ENCODE measurements at regions not wholly inside any gene's neighbourhood (a gene's known extent, or its start where the extent isn't known, plus 50 kb on each side); places are given as distances from the start of the nearest gene placed in this dataset.
A peak's percentile ranks its signal among the peaks of the same experiment; 100 is the strongest.

DNA sequence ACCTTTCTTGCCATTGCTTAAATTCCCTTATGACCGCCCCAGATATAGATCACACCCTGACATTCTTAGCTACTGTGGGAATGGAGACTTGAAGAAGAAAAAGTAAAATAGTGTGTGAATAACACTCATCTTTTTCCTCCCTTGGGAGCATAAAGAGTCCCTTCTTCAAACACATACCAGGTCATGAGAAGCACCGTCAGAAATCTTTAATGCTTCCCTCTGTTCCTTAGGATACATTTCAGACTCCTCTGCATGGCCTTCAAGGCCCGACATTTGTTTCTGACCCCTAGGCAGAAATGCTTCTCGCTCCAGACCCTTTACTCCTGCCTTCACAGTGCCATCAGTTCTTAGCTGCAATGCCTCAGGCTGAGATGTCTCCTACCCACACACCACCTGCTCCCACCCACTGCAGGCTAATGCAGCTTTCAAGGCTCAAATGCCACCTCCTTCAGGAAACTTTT is 143.8 kb upstream of the IL12A start:
- H3K27me3 ChIP-seq (ENCODE audit: control insufficient read depth, insufficient read depth, low read length): no peaks in the 10 kb centered on the region
- no peaks in the 10 kb centered on the region for H3K9me3 ChIP-seq (ENCODE audit: control insufficient read depth, insufficient read depth, low read depth, low read length)
- H3K9ac ChIP-seq (ENCODE audit: insufficient read depth, low read length): no peak overlapping the region
- H4K20me1 ChIP-seq (ENCODE audit: control insufficient read depth, extremely low read depth, insufficient read depth, low read length): no peaks in the 10 kb centered on the region
- peak in 1 of 2 donors; percentile 84 for DNase-seq (ENCODE audit: low read depth in 2 of 2)
- TF ChIP-seq, protein P1, sequence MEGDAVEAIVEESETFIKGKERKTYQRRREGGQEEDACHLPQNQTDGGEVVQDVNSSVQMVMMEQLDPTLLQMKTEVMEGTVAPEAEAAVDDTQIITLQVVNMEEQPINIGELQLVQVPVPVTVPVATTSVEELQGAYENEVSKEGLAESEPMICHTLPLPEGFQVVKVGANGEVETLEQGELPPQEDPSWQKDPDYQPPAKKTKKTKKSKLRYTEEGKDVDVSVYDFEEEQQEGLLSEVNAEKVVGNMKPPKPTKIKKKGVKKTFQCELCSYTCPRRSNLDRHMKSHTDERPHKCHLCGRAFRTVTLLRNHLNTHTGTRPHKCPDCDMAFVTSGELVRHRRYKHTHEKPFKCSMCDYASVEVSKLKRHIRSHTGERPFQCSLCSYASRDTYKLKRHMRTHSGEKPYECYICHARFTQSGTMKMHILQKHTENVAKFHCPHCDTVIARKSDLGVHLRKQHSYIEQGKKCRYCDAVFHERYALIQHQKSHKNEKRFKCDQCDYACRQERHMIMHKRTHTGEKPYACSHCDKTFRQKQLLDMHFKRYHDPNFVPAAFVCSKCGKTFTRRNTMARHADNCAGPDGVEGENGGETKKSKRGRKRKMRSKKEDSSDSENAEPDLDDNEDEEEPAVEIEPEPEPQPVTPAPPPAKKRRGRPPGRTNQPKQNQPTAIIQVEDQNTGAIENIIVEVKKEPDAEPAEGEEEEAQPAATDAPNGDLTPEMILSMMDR (conservative IDR thresholded peaks at IDR 0.05 in 1 of 2, IDR thresholded peaks at IDR 0.05 in 1 of 2; ENCODE audit: low read depth in 1 of 2, low read length in 2 of 2): no peak
- TF ChIP-seq EZH2 (IDR thresholded peaks at IDR 0.05; ENCODE audit: low read length, missing control alignments): no peak
- no peak overlapping the region for H3K27ac ChIP-seq (ENCODE audit: insufficient read depth, low read length)
- no peak overlapping the region for H3K4me3 ChIP-seq (replicated peaks in 1 of 4; ENCODE audit: control extremely low read depth in 1 of 4, insufficient read depth in 1 of 4, low read depth in 3 of 4, low read length in 4 of 4)
- H2AFZ ChIP-seq (ENCODE audit: low read length): no peak overlapping the region
- no peak overlapping the region for H3K4me2 ChIP-seq (ENCODE audit: extremely low read depth, insufficient read depth, low read length)
- H3K79me2 ChIP-seq (ENCODE audit: control insufficient read depth, insufficient read depth, low read length): peaks cover 54% of the 10 kb centered on the region
- peaks cover 4% of the 10 kb centered on the region for H3K4me1 ChIP-seq (ENCODE audit: control insufficient read depth, extremely low read depth, insufficient read depth, low read length)
- no peaks in the 10 kb centered on the region for H3K36me3 ChIP-seq (ENCODE audit: control insufficient read depth, insufficient read depth, low read length)

DNA sequence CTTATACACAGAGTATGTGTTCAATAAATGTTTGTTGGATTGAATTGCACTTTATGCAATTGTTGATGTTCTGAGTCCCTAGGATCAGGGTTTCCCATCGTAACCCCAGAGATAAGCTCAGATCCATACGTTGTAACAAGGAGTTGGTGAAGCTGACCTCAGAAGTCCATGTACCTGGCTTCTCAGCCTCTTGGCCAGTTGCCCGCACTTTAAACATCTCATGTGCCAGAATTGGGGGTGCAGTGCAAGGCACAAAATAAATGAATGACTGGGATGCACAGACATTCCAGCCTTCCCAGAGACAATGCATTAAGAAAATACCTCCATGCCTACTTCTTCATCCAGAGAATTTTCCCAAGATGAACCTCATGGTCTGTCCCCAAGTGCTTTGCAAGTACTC is 142.9 kb upstream of the IL12A start:
- no peak overlapping the region for H3K27ac ChIP-seq (ENCODE audit: insufficient read depth, low read length)
- H3K9me3 ChIP-seq (ENCODE audit: control insufficient read depth, insufficient read depth, low read depth, low read length): no peaks in the 10 kb centered on the region

DNA sequence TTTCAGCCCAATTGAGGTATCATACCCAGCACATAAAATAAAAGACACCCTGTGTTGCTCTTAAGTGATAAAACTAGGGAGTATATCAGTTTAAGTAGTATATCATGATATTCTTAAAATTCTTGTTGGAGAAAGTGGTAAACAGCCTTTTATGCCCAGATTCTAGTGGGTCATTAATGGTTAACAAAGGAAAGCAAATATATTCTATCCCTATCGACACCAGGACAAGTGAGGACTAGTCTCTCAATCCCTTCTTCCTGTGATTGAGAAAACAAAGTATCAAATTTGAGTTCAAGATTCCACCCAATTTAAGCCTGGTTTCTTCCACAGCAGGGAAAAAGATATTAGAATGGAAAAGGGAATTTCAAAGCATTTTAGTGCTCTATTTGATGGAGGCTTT is 142.4 kb upstream of the IL12A start:
- TF ChIP-seq EZH2 (IDR thresholded peaks at IDR 0.05; ENCODE audit: low read length, missing control alignments): no peak
- TF ChIP-seq, protein P1 (conservative IDR thresholded peaks at IDR 0.05 in 1 of 2, IDR thresholded peaks at IDR 0.05 in 1 of 2; ENCODE audit: low read depth in 1 of 2, low read length in 2 of 2): no peak
- DNase-seq (ENCODE audit: low read depth in 2 of 2): no peak
- H3K27me3 ChIP-seq (ENCODE audit: control insufficient read depth, insufficient read depth, low read length): no peaks in the 10 kb centered on the region
- no peaks in the 10 kb centered on the region for H3K36me3 ChIP-seq (ENCODE audit: control insufficient read depth, insufficient read depth, low read length)
- no peak overlapping the region for H3K9ac ChIP-seq (ENCODE audit: insufficient read depth, low read length)
- peaks cover 59% of the 10 kb centered on the region for H3K79me2 ChIP-seq (ENCODE audit: control insufficient read depth, insufficient read depth, low read length)
- H3K4me1 ChIP-seq (ENCODE audit: control insufficient read depth, extremely low read depth, insufficient read depth, low read length): peaks cover 6% of the 10 kb centered on the region
- H3K4me2 ChIP-seq (ENCODE audit: extremely low read depth, insufficient read depth, low read length): no peak overlapping the region
- H2AFZ ChIP-seq (ENCODE audit: low read length): no peak overlapping the region
- no peak overlapping the region for H3K27ac ChIP-seq (ENCODE audit: insufficient read depth, low read length)
- no peak overlapping the region for H3K4me3 ChIP-seq (replicated peaks in 1 of 4; ENCODE audit: control extremely low read depth in 1 of 4, insufficient read depth in 1 of 4, low read depth in 3 of 4, low read length in 4 of 4)
- H4K20me1 ChIP-seq (ENCODE audit: control insufficient read depth, extremely low read depth, insufficient read depth, low read length): no peaks in the 10 kb centered on the region
- no peaks in the 10 kb centered on the region for H3K9me3 ChIP-seq (ENCODE audit: control insufficient read depth, insufficient read depth, low read depth, low read length)

More for the DNA sequence above, 142.9 kb upstream of the IL12A start:
- no peak overlapping the region for H2AFZ ChIP-seq (ENCODE audit: low read length)
- H3K4me3 ChIP-seq (replicated peaks in 1 of 4; ENCODE audit: control extremely low read depth in 1 of 4, insufficient read depth in 1 of 4, low read depth in 3 of 4, low read length in 4 of 4): no peak overlapping the region
- no peaks in the 10 kb centered on the region for H3K36me3 ChIP-seq (ENCODE audit: control insufficient read depth, insufficient read depth, low read length)
- peaks cover 4% of the 10 kb centered on the region for H3K4me1 ChIP-seq (ENCODE audit: control insufficient read depth, extremely low read depth, insufficient read depth, low read length)
- peaks cover 58% of the 10 kb centered on the region for H3K79me2 ChIP-seq (ENCODE audit: control insufficient read depth, insufficient read depth, low read length)
- H3K9ac ChIP-seq (ENCODE audit: insufficient read depth, low read length): no peak overlapping the region
- DNase-seq (ENCODE audit: low read depth in 2 of 2): no peak
- H3K4me2 ChIP-seq (ENCODE audit: extremely low read depth, insufficient read depth, low read length): no peak overlapping the region
- no peaks in the 10 kb centered on the region for H3K27me3 ChIP-seq (ENCODE audit: control insufficient read depth, insufficient read depth, low read length)
- no peak for TF ChIP-seq EZH2 (IDR thresholded peaks at IDR 0.05; ENCODE audit: low read length, missing control alignments)
- TF ChIP-seq, protein P1 (conservative IDR thresholded peaks at IDR 0.05 in 1 of 2, IDR thresholded peaks at IDR 0.05 in 1 of 2; ENCODE audit: low read depth in 1 of 2, low read length in 2 of 2): no peak
- H4K20me1 ChIP-seq (ENCODE audit: control insufficient read depth, extremely low read depth, insufficient read depth, low read length): no peaks in the 10 kb centered on the region
